Kidney epithelial cell (primary cell): ENCODE measurements at regions not wholly inside any gene's neighbourhood (a gene's known extent, or its start where the extent isn't known, plus 50 kb on each side); places are given as distances from the start of the nearest gene placed in this dataset.

ENCODE experiments used
- DNase-seq: peaks from one replicate; pipeline ENCODE4 v3.0.0-alpha.2; 2010; ENCODE audit warnings: low read depth
- H3K27me3 ChIP-seq: 2 replicates; pipeline ENCODE4 v1.6.0; 2011; ENCODE audit warnings: low read length; ENCODE audit not compliant: control insufficient read depth, insufficient read depth
- H3K36me3 ChIP-seq: 2 replicates; pipeline ENCODE4 v1.5.1; 2011; ENCODE audit warnings: low read length; ENCODE audit not compliant: control insufficient read depth, insufficient read depth
- H3K4me3 ChIP-seq: 2 replicates; pipeline ENCODE4 v1.5.1; 2011; ENCODE audit warnings: low read depth, mild to moderate bottlenecking, control low read depth, low read length
- CTCF ChIP-seq: IDR thresholded peaks from 2 replicates; pipeline ENCODE4 v1.5.1; 2011; ENCODE audit warnings: mild to moderate bottlenecking, moderate library complexity, low read length, control low read depth, inconsistent platforms; ENCODE audit not compliant: insufficient read depth, poor library complexity, severe bottlenecking

DNA sequence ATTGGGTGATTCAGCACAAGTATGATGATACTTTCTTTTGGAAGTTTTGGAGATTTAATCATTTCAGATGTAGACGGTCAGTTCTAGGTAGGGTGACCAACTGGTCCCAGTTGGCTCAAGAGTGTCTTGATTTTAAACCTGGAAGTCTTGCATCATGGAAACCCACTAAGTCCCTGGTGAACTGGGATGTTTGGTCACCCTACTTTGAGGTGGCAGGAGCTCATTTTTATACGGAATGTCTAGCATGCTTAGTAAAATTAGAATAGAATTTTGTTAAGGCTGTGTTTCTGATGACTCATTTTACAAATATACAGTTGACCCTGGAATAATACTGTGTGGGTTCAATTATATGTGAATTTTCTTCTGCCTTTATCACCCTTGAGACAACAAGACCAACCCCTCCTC lies 61.5 kb upstream of the DOCK10 start:
- no peak for DNase-seq
- H3K4me3 ChIP-seq = no peak overlapping the region
- TF ChIP-seq CTCF = no peak
- no peaks in the 10 kb centered on the region for H3K27me3 ChIP-seq
- no peaks in the 10 kb centered on the region for H3K36me3 ChIP-seq

- peak; percentile 71 for DNase-seq
- no peak for TF ChIP-seq CTCF
- no peak overlapping the region for H3K4me3 ChIP-seq
- no peaks in the 10 kb centered on the region for H3K27me3 ChIP-seq
- H3K36me3 ChIP-seq = no peaks in the 10 kb centered on the region
These were observed 58.6 kb upstream of the DOCK10 start for GRCh38 chr2:225100856-225101294.

DNA sequence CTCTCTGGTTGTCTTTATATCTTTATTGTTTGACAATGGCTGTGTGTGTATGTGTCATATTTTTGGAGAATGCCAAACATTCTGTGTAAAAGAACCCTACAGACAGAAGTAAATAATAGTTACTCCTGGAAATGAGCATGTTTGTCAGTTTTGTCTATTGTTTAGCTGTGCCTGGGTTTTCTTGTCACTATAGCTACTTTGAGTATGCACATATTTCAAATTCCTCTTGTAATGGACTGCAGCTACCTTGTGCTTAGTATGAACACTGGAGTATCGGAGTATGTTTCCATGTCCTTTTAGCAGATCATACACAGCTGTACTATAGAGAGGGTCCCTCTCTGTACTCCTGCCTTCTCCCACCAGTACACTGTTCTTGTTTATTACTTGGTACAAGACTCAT lies 58.0 kb upstream of the DOCK10 start:
- Histone ChIP-seq H3K4me3 (no peak overlapping the region), H3K27me3 (no peaks in the 10 kb centered on the region), H3K36me3 (no peaks in the 10 kb centered on the region)
- no peak for TF ChIP-seq CTCF
- DNase-seq = no peak

- no peaks in the 10 kb centered on the region for H3K36me3 ChIP-seq
- TF ChIP-seq CTCF = no peak
- DNase-seq = no peak
- H3K4me3 ChIP-seq = no peak overlapping the region
- H3K27me3 ChIP-seq = no peaks in the 10 kb centered on the region
These were observed 54.8 kb upstream of the DOCK10 start for GRCh38 chr2:225097035-225097434.
